Osteoblast (primary cell): ENCODE measurements at regions not wholly inside any gene's neighbourhood (a gene's known extent, or its start where the extent isn't known, plus 50 kb on each side); places are given as distances from the start of the nearest gene placed in this dataset.

ENCODE experiments used
- DNase-seq: peaks from one replicate; pipeline ENCODE4 v3.0.0; 2011; ENCODE audit warnings: low spot score, mixed read lengths; ENCODE audit not compliant: insufficient read length; ENCODE audit errors: missing footprints
- H2AFZ ChIP-seq: 2 replicates; pipeline ENCODE4 v1.6.0; 2011; ENCODE audit warnings: mild to moderate bottlenecking, low read length
- H3K27ac ChIP-seq: 2 replicates; pipeline ENCODE4 v1.5.1; 2011; ENCODE audit warnings: mild to moderate bottlenecking, low read depth, low read length, moderate library complexity
- H3K27me3 ChIP-seq: 2 replicates; pipeline ENCODE4 v1.6.0; 2012; ENCODE audit warnings: mild to moderate bottlenecking, control low read depth, inconsistent platforms, low read length, moderate library complexity; ENCODE audit not compliant: insufficient read depth
- H3K36me3 ChIP-seq: 2 replicates; pipeline ENCODE4 v1.5.1; 2011; ENCODE audit warnings: mild to moderate bottlenecking, low read length, control low read depth, moderate library complexity; ENCODE audit not compliant: insufficient read depth
- H3K4me1 ChIP-seq: 2 replicates; pipeline ENCODE4 v1.5.1; 2011; ENCODE audit warnings: mild to moderate bottlenecking, low read length, control low read depth, moderate library complexity; ENCODE audit not compliant: insufficient read depth
- H3K4me2 ChIP-seq: 2 replicates; pipeline ENCODE4 v1.6.0; 2011; ENCODE audit warnings: mild to moderate bottlenecking, low read length; ENCODE audit not compliant: insufficient read depth
- H3K4me3 ChIP-seq: fragments of 200-600 bp; sonication (generic); 3 replicates; pipeline ENCODE4 v1.5.1; 2012; ENCODE audit warnings: mild to moderate bottlenecking, low read length, inconsistent platforms; ENCODE audit not compliant: insufficient read depth
- H3K79me2 ChIP-seq: 2 replicates; pipeline ENCODE4 v1.6.0; 2012; ENCODE audit warnings: mild to moderate bottlenecking, low read length, control low read depth, inconsistent platforms; ENCODE audit not compliant: insufficient read depth
- H3K9me3 ChIP-seq: 2 replicates; pipeline ENCODE4 v1.5.1; 2011; ENCODE audit warnings: low read depth, low read length, control low read depth
- H4K20me1 ChIP-seq: 2 replicates; pipeline ENCODE4 v1.6.0; 2012; ENCODE audit warnings: mild to moderate bottlenecking, low read length, control low read depth; ENCODE audit not compliant: insufficient read depth
- TF ChIP-seq, protein P1 (sequence below): IDR thresholded peaks from 2 replicates; pipeline ENCODE4 v1.5.1; 2011; ENCODE audit warnings: mild to moderate bottlenecking, low read depth, low read length, moderate library complexity; ENCODE audit errors: extremely low read depth

DNA sequence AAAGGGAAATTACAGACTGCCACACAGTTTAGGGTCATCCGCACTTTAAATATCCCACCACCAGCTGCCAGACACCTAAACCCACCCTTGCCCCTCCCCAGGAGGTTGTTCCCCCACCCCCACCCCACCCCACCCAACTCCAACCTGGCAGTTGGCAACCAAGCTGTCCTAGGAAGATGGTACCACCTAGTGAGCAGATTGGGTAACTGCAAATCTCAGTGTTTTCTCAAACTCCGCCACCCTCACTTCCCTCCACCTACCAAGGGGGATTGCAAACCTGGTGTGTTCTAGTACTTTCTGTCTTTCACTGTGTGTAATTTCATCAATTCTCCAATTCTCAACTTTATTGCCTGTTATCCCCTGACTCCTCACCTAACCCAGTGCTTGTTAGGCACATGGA is 323.8 kb upstream of the IRX2 start:
- DNase-seq: no peak
- H3K4me3 ChIP-seq: no peak overlapping the region
- no peak overlapping the region for H3K4me2 ChIP-seq
- no peaks in the 10 kb centered on the region for H3K27me3 ChIP-seq
- H3K4me1 ChIP-seq: no peaks in the 10 kb centered on the region
- H3K36me3 ChIP-seq: no peaks in the 10 kb centered on the region
- H3K79me2 ChIP-seq: no peaks in the 10 kb centered on the region
- peaks cover 4% of the 10 kb centered on the region for H3K9me3 ChIP-seq
- no peak overlapping the region for H3K27ac ChIP-seq
- TF ChIP-seq, protein P1, sequence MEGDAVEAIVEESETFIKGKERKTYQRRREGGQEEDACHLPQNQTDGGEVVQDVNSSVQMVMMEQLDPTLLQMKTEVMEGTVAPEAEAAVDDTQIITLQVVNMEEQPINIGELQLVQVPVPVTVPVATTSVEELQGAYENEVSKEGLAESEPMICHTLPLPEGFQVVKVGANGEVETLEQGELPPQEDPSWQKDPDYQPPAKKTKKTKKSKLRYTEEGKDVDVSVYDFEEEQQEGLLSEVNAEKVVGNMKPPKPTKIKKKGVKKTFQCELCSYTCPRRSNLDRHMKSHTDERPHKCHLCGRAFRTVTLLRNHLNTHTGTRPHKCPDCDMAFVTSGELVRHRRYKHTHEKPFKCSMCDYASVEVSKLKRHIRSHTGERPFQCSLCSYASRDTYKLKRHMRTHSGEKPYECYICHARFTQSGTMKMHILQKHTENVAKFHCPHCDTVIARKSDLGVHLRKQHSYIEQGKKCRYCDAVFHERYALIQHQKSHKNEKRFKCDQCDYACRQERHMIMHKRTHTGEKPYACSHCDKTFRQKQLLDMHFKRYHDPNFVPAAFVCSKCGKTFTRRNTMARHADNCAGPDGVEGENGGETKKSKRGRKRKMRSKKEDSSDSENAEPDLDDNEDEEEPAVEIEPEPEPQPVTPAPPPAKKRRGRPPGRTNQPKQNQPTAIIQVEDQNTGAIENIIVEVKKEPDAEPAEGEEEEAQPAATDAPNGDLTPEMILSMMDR: no peak
- H4K20me1 ChIP-seq: no peaks in the 10 kb centered on the region
- no peak overlapping the region for H2AFZ ChIP-seq

- H3K79me2 ChIP-seq: no peaks in the 10 kb centered on the region
- TF ChIP-seq, protein P1: no peak
- H3K9me3 ChIP-seq: no peaks in the 10 kb centered on the region
- H3K4me1 ChIP-seq: no peaks in the 10 kb centered on the region
- H3K4me2 ChIP-seq: no peak overlapping the region
- no peaks in the 10 kb centered on the region for H4K20me1 ChIP-seq
- H3K36me3 ChIP-seq: no peaks in the 10 kb centered on the region
- H3K27ac ChIP-seq: no peak overlapping the region
- no peak overlapping the region for H3K4me3 ChIP-seq
- DNase-seq: no peak
- no peak overlapping the region for H2AFZ ChIP-seq
- no peaks in the 10 kb centered on the region for H3K27me3 ChIP-seq
Measured at GRCh38 chr5:3068401-3068800, 316.9 kb upstream of the IRX2 start.

DNA sequence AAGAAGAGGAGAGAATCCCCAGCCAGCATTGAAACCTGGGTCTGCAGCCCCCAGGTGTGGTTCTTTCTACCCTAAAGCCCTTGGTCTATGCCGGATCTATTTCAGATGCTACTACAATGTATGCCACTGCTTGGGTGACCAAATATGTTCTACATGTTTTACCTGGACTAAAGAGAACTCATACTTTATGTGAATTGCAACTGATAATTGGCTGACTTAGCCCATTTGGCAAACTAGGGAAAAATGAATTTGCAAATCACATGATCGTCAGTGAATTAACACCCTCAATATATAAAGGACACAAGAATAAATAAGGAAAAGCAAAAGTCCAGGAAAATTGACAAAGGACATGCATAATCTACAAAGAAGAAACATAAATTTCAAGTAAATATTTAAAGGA is 308.8 kb upstream of the IRX2 start:
- H3K79me2 ChIP-seq: no peaks in the 10 kb centered on the region
- no peaks in the 10 kb centered on the region for H3K27me3 ChIP-seq
- H3K36me3 ChIP-seq: no peaks in the 10 kb centered on the region
- no peak overlapping the region for H3K4me3 ChIP-seq
- H2AFZ ChIP-seq: no peak overlapping the region
- H3K4me2 ChIP-seq: no peak overlapping the region
- TF ChIP-seq, protein P1: no peak
- no peak for DNase-seq
- H4K20me1 ChIP-seq: no peaks in the 10 kb centered on the region
- no peaks in the 10 kb centered on the region for H3K4me1 ChIP-seq
- H3K9me3 ChIP-seq: no peaks in the 10 kb centered on the region
- no peak overlapping the region for H3K27ac ChIP-seq

- H3K27me3 ChIP-seq: no peaks in the 10 kb centered on the region
- H3K9me3 ChIP-seq: no peaks in the 10 kb centered on the region
- H3K4me3 ChIP-seq: no peak overlapping the region
- no peaks in the 10 kb centered on the region for H4K20me1 ChIP-seq
- no peak overlapping the region for H3K4me2 ChIP-seq
- no peaks in the 10 kb centered on the region for H3K4me1 ChIP-seq
- no peak overlapping the region for H3K27ac ChIP-seq
- no peak for DNase-seq
- no peaks in the 10 kb centered on the region for H3K79me2 ChIP-seq
- H2AFZ ChIP-seq: no peak overlapping the region
- TF ChIP-seq, protein P1: no peak
- no peaks in the 10 kb centered on the region for H3K36me3 ChIP-seq
Measured at GRCh38 chr5:3059488-3059887, 308.0 kb upstream of the IRX2 start.
